Stimulated activated CD4-positive, alpha-beta T cell treated with anti-CD3 and anti-CD28 coated beads, Interleukin-15, amount 100 ng/mL, for 48 hours (primary cell): ENCODE measurements at regions not wholly inside any gene's neighbourhood (a gene's known extent, or its start where the extent isn't known, plus 50 kb on each side); places are given as distances from the start of the nearest gene placed in this dataset.
"Not testable (repeated sequence)": the region's sequence is repeated elsewhere in the genome, so short reads cannot be mapped to it uniquely, and the experiment has no call there.

Experiments
- DNase-seq, 2 donors: peaks; one replicate each; pipeline ENCODE4 v3.0.0-alpha.2; 2020; ENCODE audit warnings: low read depth in 2 of 2

DNA sequence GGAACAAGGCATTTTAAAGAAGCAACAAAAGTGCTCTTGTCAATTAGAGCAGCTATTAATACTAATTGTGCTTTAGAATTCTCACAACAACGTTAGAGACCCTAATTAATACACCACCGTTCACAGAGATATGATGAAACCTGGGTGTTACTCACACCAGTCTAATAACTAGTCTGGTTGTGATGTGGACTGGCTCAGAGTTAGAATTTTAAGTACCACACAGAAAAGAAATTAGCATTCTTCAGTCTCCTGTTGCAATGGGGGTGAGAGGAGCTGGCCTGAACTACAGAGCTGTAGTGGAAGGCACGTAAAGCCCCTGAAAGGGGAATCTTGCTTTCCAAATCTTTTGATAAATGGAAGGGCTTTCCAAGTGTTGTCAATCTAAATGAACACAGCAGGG lies 240.8 kb upstream of the TOX3 start:
- DNase-seq: no peak

- DNase-seq: no peak
Observed at GRCh38 chr16:52786091-52786490, 239.1 kb upstream of the TOX3 start.

- DNase-seq: no peak
Observed at GRCh38 chr16:52785653-52786052, 238.7 kb upstream of the TOX3 start.

- DNase-seq: no peak
Observed at GRCh38 chr16:52783616-52784015, 236.7 kb upstream of the TOX3 start.

DNA sequence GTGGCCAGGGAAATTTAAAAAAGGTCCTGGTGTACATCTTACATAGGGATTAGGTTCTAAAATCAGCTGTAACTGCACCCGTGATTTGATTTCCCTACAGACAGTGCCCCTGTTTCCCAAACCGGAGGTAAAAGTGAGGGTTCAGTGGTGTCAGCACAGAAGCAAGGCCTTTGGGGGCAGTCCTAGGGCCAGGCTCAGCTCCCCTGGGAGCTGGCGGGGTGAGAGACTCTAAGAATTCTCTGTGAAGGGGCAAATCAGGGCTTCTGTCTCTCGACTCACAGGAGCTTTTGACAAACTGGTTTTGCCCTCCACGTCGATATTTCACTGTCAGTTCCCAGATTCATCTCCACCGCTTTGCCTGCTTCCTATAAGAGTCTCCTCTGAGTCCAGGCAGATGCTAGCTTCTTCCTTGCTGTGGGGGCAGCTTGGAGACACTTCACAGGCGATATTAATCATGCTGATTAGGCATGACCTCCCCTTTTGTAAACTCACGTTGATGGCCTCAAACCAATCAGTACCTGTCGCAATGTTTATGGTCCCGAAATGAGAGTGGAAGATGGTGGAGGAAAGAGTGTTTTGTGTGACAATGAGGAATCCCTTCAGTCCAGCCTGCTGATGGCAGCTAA lies 234.2 kb upstream of the TOX3 start:
- no peak for DNase-seq

DNA sequence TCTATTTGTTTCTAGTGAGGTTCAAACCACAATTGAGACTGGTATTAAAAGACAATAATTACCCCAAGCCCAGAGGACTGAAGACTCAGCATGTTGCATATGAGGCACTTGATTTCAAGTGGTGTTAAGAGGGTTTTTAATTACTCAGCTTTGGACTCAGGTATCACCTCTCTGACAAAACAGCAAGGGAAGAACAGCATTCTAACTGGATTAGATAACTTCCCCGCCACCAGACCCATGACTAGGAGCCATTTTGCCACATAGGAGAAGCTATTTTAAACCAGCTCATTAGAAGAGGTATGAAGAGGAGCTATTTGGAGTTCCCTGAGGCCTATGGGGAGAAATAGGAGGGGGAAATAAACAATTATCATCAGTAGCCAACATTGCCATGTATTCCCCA lies 226.1 kb upstream of the TOX3 start:
- no peak for DNase-seq

DNA sequence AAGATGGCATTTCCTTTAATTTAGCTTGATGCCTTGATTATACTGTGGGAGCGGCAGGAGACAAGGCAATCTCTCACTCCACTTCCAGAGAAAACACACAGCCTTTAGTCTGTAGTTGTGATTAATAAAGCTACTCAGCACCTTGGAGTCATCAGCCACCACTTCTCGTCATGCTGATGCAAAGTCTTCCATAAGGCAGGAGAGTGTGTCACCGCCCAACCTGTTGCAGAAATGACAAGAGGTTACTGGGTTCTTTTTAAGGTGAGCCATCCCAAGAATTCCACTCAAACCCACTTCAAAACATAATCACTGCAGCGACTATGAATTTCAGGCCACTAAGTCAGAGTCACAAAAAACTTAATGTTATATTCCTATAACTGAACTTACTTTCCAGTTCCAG lies 223.9 kb upstream of the TOX3 start:
- no peak for DNase-seq

- no peak for DNase-seq
Observed at GRCh38 chr16:52758473-52758855, 211.5 kb upstream of the TOX3 start.

GRCh38 chr16:52757746-52758472 lies 211.0 kb upstream of the TOX3 start:
- DNase-seq: no peak

DNA sequence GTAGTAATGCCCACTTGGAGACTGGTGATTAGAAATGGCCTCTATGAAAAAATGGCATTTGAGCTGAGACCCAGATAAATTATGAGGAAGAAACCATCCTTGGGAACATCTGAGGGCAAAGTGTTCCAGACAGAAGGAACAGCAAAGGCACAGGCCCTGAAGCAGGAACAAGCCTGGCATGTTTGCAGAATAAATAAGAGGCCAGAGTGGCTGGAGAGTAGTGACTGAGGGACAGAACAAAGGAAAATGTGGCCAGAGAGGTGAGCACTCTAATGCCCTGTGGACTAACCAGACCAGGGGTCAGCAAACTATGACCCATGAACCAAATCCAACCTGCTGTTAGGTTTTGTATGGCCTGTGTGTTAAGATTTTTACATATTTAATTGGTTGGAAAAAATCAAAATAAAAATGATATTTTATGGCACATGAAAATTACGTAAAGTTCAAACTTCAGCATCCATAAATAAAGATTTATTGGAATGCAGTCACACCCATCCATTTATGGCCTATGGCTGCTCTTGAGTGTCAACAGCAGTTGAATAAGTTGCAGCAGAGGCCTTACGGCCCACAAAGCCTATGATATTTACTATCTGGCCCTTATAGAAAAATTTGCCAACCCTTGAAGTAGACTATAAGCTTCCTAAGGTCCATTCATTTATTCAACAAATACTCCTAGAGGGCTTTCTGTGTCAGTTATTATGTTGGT lies 210.0 kb upstream of the TOX3 start:
- no peak for DNase-seq

DNA sequence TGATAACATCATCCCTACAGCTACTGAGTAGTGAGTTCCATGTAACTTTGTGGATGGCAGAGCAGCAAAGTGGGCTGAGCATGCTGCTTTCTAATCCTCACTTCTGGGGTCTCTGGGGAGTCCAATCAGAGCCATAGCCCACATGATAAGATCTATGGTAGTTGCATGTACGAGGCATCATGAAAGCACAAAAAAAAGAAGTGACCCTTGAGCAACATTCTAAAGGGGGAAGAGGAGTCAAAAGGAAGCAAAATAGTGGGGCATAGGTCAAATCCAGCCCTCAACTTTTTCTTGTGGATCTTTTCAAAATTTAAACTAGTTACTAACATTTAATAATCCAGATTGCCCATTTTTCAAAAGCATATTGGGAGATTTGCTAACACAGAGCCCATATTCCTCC lies 208.5 kb upstream of the TOX3 start:
- DNase-seq: no peak

DNA sequence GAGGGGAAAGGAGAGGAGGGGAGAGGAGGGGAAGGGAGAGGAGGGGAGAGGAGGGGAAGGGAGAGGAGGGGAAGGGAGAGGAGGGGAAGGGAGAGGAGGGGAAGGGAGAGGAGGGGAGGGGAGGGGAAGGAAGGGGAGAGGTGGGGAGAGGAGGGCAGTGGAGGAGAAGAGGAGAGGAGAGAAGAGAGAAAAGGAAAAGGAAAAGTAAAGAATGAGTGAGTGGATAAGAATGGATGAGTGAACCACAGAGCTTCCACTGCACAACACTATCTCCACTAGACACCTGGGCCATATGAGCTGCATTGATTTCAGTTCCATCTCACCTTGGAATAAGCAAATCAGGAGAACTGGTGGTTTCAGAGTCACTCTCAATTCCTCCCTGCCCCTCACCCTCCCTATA lies 204.1 kb upstream of the TOX3 start:
- no peak for DNase-seq

DNA sequence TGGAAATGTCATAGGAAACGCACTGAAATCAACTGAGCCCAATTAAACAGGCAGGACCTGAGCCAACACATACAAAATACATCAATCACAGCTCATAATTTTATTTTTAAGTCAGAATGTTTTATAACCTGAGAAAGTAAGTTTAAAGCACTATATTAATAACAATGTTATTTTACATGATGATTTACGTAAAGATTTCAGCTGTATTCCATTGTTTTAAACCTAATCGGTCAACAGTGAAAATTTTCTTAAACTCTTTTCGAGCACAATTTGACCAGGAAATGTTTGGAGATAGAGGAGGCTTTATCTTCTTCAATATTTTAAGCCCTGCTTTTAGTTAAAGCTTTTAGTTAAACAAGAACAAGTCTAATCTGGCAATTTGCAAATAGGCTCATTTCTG lies 201.8 kb upstream of the TOX3 start:
- no peak for DNase-seq

GRCh38 chr16:52747088-52747595 lies 200.2 kb upstream of the TOX3 start:
- no peak for DNase-seq

GRCh38 chr16:52743707-52744106 lies 196.8 kb upstream of the TOX3 start:
- DNase-seq: no peak

GRCh38 chr16:52742608-52743170 lies 195.7 kb upstream of the TOX3 start:
- DNase-seq: no peak

- no peak for DNase-seq
Observed at GRCh38 chr16:52742052-52742451, 195.1 kb upstream of the TOX3 start.

DNA sequence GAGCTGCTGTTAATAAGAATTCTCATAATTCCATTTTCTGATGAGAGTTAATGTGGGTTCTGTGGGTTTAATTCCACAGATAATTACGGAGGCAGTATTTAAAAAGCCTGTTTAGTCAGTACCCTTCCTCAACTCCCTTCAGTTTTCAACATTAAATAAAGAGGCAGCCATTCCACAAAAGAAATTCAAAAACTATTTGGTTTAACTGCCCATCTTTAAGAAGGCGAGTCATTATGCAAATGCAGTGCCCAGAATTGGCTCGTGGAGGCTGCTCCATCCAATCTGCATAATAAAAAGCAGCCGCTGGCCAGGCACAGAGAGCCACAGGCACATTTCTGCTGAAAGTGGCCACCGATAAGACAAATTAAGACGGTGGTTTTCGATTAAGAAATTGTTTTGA lies 194.4 kb upstream of the TOX3 start:
- DNase-seq: no peak

DNA sequence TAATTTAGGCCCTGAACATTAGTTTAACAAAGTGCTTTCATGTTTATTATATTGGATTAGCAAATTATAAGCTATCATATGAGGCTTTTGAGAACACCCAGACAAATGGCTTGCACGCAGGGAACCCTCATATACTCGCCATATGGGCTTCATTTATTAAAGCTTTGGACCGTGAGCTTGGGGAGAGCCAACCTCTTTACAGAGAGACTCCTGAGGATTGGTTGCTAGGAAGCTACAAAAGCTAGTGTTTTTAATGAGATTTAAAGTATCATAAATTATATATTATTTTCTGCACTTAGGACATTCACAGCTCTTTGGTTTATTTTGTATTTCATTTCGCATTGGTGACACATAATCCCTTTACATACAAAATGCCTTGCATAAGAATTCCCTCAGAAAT lies 193.8 kb upstream of the TOX3 start:
- no peak for DNase-seq

DNA sequence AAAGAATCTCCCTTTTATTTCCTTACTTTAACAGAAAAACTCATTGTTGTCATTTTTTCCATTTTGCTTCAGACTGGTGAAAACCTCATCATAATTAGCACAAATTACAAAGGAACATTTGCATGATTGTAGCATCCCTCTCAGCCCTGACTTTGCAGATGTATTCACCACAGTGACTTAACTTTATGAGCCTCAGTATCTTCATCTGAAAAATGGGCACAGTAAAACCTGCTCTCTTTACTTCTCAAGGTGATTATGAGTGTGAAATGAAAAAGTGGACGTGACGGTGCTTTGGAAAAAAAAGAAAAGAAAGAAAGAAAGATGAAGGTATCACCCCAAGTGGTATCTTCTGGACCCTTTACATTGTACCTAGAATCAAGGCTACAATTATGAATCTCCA lies 193.4 kb upstream of the TOX3 start:
- no peak for DNase-seq

GRCh38 chr16:52738992-52739391 lies 192.0 kb upstream of the TOX3 start:
- not testable (repeated sequence) for DNase-seq

GRCh38 chr16:52731219-52731875 lies 184.4 kb upstream of the TOX3 start:
- DNase-seq: no peak
